Suprapubic skin (tissue), 3 donors: ENCODE measurements at regions not wholly inside any gene's neighbourhood (a gene's known extent, or its start where the extent isn't known, plus 50 kb on each side); places are given as distances from the start of the nearest gene placed in this dataset.

ENCODE experiments used
- EP300 ChIP-seq: sonication (generic); formaldehyde crosslinking; IDR thresholded peaks from one replicate; pipeline ENCODE4 v1.6.1; 2017; ENCODE audit warnings: antibody characterized with exemption
- TF ChIP-seq, protein P1 (sequence below), 2 donors: fragments of 200-600 bp in 1 of 2; fragments of 450-650 bp in 1 of 2; sonication (generic) in 1 of 2; IDR thresholded peaks; one replicate each; pipeline ENCODE4 v1.5.1; 2016 to 2019; ENCODE audit warnings: antibody characterized with exemption in 2 of 2, mild to moderate bottlenecking in 1 of 2, moderate library complexity in 1 of 2

DNA sequence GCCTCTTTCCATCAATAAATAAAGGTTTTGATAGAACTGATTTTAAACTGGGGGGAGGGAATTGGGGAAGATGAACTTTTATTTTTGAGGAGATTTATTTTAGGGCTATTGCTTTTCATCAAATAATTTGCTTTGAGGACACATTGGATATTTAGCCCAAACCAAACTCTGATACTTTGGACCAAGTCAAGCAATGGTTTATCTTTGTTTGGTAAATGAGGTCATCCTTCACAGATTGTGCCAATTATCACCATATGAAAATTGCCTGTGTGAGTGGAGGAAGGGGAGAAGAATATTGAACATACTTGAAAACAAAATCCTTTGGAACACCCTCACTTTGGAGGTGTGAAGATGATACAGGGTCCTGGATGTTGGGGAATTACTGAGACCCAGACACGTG lies 176.9 kb upstream of the CD180 start:
- TF ChIP-seq, protein P1, sequence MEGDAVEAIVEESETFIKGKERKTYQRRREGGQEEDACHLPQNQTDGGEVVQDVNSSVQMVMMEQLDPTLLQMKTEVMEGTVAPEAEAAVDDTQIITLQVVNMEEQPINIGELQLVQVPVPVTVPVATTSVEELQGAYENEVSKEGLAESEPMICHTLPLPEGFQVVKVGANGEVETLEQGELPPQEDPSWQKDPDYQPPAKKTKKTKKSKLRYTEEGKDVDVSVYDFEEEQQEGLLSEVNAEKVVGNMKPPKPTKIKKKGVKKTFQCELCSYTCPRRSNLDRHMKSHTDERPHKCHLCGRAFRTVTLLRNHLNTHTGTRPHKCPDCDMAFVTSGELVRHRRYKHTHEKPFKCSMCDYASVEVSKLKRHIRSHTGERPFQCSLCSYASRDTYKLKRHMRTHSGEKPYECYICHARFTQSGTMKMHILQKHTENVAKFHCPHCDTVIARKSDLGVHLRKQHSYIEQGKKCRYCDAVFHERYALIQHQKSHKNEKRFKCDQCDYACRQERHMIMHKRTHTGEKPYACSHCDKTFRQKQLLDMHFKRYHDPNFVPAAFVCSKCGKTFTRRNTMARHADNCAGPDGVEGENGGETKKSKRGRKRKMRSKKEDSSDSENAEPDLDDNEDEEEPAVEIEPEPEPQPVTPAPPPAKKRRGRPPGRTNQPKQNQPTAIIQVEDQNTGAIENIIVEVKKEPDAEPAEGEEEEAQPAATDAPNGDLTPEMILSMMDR (IDR thresholded peaks at IDR 0.05) = no peak
- no peak for TF ChIP-seq EP300
